GM12873 (cell line): ENCODE measurements at regions not wholly inside any gene's neighbourhood (a gene's known extent, or its start where the extent isn't known, plus 50 kb on each side); places are given as distances from the start of the nearest gene placed in this dataset.

Experiments used
- CTCF ChIP-seq: IDR thresholded peaks from 2 replicates; pipeline ENCODE4 v1.5.1; 2012; ENCODE audit warnings: low read depth, mild to moderate bottlenecking, moderate library complexity, low read length, control low read depth; ENCODE audit not compliant: insufficient read depth; ENCODE audit errors: missing control alignments

DNA sequence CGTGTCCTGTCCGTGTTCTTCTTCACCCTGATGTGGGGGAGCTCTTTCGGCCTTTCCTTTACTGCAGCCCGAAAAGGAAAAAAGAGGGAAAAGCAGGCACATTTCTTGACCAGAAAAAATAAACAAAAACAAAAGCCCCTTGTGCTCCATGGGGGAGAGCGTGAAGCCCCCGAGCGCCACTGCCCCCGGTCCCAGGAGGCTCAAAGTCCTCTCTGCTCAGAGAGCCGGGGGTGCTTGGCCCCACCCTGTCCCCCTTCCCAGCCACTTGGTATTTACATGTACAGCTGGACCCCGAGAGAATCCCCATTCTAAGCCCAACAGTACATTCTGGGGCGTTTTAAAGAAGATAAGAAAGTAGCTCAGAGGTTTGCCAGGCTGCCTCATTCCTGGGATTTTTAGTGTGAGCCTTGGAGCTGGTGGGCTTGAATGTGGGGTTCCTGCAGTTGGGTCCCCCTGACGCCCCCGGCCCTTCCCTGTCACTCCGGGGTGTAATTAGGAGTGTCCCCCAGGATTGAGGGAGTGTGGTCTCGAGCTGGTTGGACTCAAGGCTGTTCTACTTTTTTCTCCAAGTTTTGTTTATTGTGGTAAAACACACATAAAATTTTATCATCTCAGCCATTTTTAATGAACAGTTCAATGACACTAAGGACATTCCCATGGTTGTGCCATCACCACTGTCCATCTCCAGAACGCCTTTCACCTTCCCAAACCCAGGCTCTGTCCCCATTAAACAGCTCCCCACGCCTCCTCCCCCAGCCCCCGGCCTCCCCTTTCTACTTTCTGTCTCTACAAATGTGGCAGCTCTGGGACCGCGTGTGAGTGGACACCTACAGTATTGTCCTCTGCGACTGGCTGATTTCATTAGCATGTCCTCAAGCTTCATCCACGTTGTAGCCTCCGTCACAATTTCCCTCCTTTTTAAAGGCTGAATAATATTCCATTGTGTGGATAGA is 55.7 kb upstream of the BHLHE23 start:
- no peak for TF ChIP-seq CTCF

- no peak for TF ChIP-seq CTCF
Measured at GRCh38 chr20:63061771-63062100, 55.0 kb upstream of the BHLHE23 start.

DNA sequence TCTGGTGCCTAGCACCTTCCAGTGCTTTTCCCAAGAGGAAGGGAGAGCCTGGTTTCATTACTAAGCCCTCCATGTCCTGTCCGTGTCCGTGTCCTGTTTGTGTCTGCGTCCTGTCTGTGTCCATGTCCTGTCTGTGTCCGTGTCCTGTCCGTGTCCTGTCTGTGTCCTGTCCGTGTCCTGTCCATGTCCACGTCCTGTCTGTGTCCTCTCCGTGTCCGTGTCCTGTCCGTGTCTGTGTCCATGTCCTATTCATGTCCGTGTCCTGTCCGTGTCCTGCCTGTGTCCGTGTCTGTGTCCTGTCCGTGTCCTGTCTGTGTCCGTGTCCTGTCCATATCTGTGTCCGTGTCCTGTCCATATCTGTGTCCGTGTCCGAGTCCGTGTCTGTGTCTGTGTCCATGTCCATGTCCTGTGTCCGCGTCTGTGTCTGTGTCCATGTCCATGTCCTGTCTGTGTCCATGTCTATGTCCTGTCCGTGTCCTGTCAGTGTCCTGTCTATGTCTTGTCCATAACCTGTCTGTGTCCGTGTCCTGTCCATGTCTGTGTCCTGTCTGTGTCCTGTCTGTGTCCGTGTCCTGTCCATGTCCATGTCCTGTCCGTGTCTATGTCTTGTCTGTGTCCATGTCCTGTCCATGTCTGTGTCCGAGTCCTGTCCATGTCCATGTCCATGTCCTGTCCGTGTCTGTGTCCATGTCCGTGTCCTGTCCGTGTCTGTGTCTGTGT is 54.4 kb upstream of the BHLHE23 start:
- no peak for TF ChIP-seq CTCF

DNA sequence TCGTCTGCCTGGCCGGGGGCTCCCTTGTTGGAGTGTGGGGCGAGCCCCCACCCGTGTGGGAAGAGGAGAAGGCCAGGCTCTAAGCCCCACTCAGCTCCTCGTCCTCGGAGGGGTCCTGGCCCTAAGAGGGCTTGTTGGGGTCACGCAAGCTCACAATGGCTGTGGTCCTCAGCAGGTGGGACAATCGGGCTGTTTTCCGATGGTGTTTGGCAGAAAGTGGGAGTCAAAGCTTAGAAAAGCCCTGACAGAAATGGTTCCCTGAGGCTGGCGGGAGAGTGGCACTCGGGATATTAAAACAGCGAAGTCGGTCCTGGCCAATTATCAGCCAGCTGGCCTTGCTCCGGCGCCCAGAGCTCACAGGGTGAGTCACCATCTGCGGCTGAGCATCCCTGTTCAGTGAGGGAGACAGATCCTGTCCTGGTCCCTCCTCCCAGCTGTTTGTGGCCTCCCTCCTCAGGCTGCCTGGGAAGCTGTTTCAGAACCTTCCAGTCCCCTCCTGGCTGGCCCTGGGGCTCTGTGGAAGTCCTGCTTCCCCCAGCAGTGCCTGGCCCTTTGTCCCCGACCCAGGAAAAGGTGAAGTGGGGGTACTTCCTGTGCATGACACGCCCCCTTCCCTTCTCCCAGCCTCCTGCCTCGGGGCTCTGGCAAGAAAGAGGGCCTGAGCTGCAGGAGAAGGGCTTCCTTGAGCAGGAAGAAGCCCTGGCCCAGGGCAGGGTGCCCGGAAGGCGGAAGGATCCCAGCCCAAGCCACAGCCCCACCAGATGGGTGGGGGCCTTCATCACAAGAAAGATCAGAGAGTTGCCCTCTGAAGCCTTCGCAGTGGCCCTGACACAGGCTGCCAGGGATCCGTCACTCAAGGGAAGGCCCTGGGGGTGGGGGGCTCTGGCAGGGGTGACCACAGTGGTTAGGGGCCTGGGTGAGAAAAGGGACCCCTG is 53.6 kb upstream of the BHLHE23 start:
- no peak for TF ChIP-seq CTCF

DNA sequence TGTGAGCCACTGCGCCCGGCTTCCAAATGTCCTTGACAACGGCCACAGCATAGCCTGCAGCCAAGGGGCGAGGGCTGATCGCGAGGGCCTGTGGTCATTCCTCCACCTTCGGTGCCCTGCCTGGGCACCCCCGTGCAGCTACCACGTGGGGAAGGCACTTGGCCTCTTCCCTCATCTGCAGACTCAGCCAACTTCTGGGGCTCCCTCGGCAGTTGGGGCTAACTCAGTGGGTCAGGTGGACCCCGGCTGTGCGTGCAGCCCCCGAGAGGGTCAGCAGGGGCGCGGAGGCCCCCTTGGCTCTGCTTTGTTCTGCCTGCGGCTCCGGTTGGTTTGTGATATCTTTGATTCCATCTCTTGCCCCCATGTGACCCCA is 52.9 kb upstream of the BHLHE23 start:
- no peak for TF ChIP-seq CTCF

DNA sequence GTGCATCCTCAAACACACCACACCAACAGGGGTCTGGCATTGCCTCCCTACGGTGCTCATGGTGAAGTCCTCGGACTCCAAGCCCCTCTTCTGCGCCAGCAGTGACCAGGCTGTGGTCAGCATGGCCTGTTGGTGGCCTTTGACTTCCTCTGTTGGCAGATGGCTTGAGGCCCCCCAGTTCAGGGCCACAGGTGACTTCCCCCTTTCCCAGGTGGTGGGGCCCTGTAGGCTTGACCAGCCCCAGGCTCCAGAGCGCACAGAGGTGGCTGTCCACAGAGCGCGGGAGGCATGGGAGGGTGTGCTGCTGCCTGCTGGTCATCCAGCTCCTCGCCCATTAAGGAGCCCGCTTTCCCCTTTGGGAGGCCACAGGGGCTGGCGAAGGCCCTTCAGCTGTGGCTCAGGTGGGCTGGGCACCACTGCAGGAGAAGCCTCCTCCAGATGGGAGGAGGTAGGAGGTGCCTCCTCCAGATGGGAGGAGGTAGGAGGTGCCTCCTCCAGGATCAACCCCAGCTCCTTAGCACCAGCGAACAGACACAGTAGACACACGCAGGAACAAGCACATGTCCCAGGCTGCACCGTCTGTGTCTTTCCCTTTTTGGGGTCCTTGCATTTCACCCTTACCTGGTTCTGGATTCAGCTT is 52.1 kb upstream of the BHLHE23 start:
- no peak for TF ChIP-seq CTCF
